ENCODE measurements at regions not wholly inside any gene's neighbourhood (a gene's known extent, or its start where the extent isn't known, plus 50 kb on each side); places are given as distances from the start of the nearest gene placed in this dataset.

GRCh38 chr4:189769131-189769530, 171.5 kb upstream of the FRG1 start:
- WGBS, 2 donors, result 60 to 77% methylated on average over 9 of the region's 9 CpGs
- TF ChIP-seq, protein P1, sequence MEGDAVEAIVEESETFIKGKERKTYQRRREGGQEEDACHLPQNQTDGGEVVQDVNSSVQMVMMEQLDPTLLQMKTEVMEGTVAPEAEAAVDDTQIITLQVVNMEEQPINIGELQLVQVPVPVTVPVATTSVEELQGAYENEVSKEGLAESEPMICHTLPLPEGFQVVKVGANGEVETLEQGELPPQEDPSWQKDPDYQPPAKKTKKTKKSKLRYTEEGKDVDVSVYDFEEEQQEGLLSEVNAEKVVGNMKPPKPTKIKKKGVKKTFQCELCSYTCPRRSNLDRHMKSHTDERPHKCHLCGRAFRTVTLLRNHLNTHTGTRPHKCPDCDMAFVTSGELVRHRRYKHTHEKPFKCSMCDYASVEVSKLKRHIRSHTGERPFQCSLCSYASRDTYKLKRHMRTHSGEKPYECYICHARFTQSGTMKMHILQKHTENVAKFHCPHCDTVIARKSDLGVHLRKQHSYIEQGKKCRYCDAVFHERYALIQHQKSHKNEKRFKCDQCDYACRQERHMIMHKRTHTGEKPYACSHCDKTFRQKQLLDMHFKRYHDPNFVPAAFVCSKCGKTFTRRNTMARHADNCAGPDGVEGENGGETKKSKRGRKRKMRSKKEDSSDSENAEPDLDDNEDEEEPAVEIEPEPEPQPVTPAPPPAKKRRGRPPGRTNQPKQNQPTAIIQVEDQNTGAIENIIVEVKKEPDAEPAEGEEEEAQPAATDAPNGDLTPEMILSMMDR (IDR thresholded peaks at IDR 0.05), result no peak
- TF ChIP-seq POLR2A (IDR thresholded peaks at IDR 0.05), result no peak
- no peak for DNase-seq (ENCODE audit: low spot score in 2 of 2)
- intact Hi-C loops (cut with DNase I; ENCODE audit: low total_unique reads), result no loop called here
- no peak overlapping the region for H3K4me3 ChIP-seq (ENCODE audit: low read depth, poor library complexity, severe bottlenecking)

GRCh38 chr4:189771696-189772361, 168.8 kb upstream of the FRG1 start:
- no peak overlapping the region for H3K4me3 ChIP-seq (ENCODE audit: low read depth, poor library complexity, severe bottlenecking)
- intact Hi-C loops (cut with DNase I; ENCODE audit: low total_unique reads), result no loop called here
- DNase-seq (ENCODE audit: low spot score in 2 of 2), result no peak
- 76 to 78% methylated on average over 11 of the region's 11 CpGs for WGBS, 2 donors
- TF ChIP-seq, protein P1 (IDR thresholded peaks at IDR 0.05), result no peak
- TF ChIP-seq POLR2A (IDR thresholded peaks at IDR 0.05), result no peak

DNA sequence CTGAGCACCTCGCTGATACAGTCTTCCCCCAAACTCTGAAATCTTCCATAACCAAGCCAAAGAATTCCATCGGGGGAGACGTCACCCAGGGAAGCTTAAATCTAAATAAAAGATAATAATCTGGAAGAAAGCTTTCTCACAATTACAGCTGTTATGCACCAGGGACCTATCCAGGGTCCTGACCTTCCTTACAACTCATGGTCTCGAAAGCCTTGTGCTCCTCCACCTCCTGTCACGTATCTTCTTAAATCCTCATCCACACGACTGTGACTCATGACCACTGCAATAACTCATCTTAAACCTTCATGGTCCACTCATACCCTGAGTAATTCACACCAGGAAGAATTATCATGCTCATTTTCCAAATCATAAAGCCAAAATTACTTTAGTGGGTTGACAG, 166.8 kb upstream of the FRG1 start:
- intact Hi-C loops (cut with DNase I; ENCODE audit: low total_unique reads), result no loop called here
- DNase-seq (ENCODE audit: low spot score in 2 of 2), result no peak
- TF ChIP-seq POLR2A (IDR thresholded peaks at IDR 0.05), result no peak
- TF ChIP-seq, protein P1 (IDR thresholded peaks at IDR 0.05), result no peak
- 27 to 37% methylated on average over 6 of the region's 6 CpGs for WGBS, 2 donors
- no peak overlapping the region for H3K4me3 ChIP-seq (ENCODE audit: low read depth, poor library complexity, severe bottlenecking)

- intact Hi-C loops (cut with DNase I; ENCODE audit: low total_unique reads), result no loop called here
Observed at GRCh38 chr4:189779281-189779980, 161.2 kb upstream of the FRG1 start.

GRCh38 chr4:189780391-189780790, 160.3 kb upstream of the FRG1 start:
- intact Hi-C loops (cut with DNase I; ENCODE audit: low total_unique reads), result no loop called here
- DNase-seq (ENCODE audit: low spot score in 2 of 2), result no peak
- TF ChIP-seq POLR2A (IDR thresholded peaks at IDR 0.05), result no peak
- TF ChIP-seq, protein P1 (IDR thresholded peaks at IDR 0.05), result no peak
- 42 to 44% methylated on average over 5 of the region's 5 CpGs for WGBS, 2 donors
- H3K4me3 ChIP-seq (ENCODE audit: low read depth, poor library complexity, severe bottlenecking), result no peak overlapping the region

More at GRCh38 chr4:189779281-189779980, 161.2 kb upstream of the FRG1 start:
- no peak for DNase-seq (ENCODE audit: low spot score in 2 of 2)
- no peak for TF ChIP-seq POLR2A (IDR thresholded peaks at IDR 0.05)
- TF ChIP-seq, protein P1 (IDR thresholded peaks at IDR 0.05), result no peak
- 64% methylated on average over 7 of the region's 7 CpGs for WGBS, 2 donors
- no peak overlapping the region for H3K4me3 ChIP-seq (ENCODE audit: low read depth, poor library complexity, severe bottlenecking)

Measured in lower leg skin (tissue), 4 donors.